ENCODE measurements at regions not wholly inside any gene's neighbourhood (a gene's known extent, or its start where the extent isn't known, plus 50 kb on each side); places are given as distances from the start of the nearest gene placed in this dataset.

DNA sequence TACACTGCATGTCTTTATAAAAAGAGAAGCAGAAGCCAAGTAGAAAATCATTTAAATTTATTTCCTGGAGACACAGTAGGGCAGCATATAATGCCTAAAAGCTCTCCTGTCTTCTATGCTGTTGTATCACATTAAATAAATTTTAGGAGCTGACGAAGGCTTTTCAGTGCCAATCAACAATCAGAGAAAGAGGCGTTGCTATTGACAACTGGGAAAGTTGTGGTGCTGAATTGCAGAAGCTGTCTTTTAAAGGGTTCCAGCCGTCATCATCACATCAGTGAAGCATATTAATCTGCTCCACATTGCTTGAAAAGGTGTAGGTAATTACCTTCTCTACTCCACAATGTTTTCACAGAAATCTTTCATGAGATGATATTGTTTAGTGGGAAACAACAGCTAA lies 103.9 kb downstream of the FSCB start:
- Mint-ChIP-seq H3K36me3 (ENCODE audit: low read depth) (no peaks in the 10 kb centered on the region), H3K4me3 (no peak overlapping the region), H3K9me3 (peaks cover 4% of the 10 kb centered on the region; the same call in 1 of the 3 replicates), H3K4me1 (no peaks in the 10 kb centered on the region), H3K27ac (no peak overlapping the region), H3K27me3 (ENCODE audit: insufficient read depth, low read depth, poor library complexity) (peaks cover 2% of the 10 kb centered on the region)
- H3K27me3 ChIP-seq (ENCODE audit: insufficient read depth) = no peaks in the 10 kb centered on the region
- no peaks in the 10 kb centered on the region for H3K4me1 ChIP-seq (ENCODE audit: insufficient read depth)
- ATAC-seq (no peak), DNase-seq (ENCODE audit: low spot score) (no peak)
- no peaks in the 10 kb centered on the region for H3F3A ChIP-seq (replicated peaks; ENCODE audit: low read depth)
- no peaks in the 10 kb centered on the region for H4K20me1 ChIP-seq (replicated peaks; ENCODE audit: insufficient read depth)
- H3K4me3 ChIP-seq = no peak overlapping the region
- H3K79me2 ChIP-seq (replicated peaks; ENCODE audit: insufficient read depth) = no peaks in the 10 kb centered on the region
- H3K27ac ChIP-seq (ENCODE audit: low read depth) = no peak overlapping the region
- H3K9me2 ChIP-seq (ENCODE audit: insufficient read depth) = no peaks in the 10 kb centered on the region
- TF ChIP-seq ZNF331 (CRISPR knock-in tag; IDR thresholded peaks at IDR 0.05; ENCODE audit: low read depth) (no peak), EZH2phosphoT487 (IDR thresholded peaks at IDR 0.05; ENCODE audit: unreplicated experiment) (no peak), CREB1 (CRISPR knock-in tag; IDR thresholded peaks at IDR 0.05; ENCODE audit: low read depth) (no peak), POLR2AphosphoS5 (IDR thresholded peaks at IDR 0.05; ENCODE audit: low read depth) (no peak), ZNF462 (CRISPR knock-in tag; IDR thresholded peaks at IDR 0.05) (no peak), NANOG (IDR thresholded peaks at IDR 0.05; ENCODE audit: borderline replicate concordance) (no peak), EZH2 (IDR thresholded peaks at IDR 0.05; ENCODE audit: low read depth, unreplicated experiment) (no peak), STAT1 (IDR thresholded peaks at IDR 0.05; ENCODE audit: unreplicated experiment) (no peak)
- TF ChIP-seq, protein P1, sequence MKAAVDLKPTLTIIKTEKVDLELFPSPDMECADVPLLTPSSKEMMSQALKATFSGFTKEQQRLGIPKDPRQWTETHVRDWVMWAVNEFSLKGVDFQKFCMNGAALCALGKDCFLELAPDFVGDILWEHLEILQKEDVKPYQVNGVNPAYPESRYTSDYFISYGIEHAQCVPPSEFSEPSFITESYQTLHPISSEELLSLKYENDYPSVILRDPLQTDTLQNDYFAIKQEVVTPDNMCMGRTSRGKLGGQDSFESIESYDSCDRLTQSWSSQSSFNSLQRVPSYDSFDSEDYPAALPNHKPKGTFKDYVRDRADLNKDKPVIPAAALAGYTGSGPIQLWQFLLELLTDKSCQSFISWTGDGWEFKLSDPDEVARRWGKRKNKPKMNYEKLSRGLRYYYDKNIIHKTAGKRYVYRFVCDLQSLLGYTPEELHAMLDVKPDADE (IDR thresholded peaks at IDR 0.05) = no peak
- peak overlapping the region; percentile 6; the same call in 1 of the 2 replicates for H2AFZ ChIP-seq
- H3K36me3 ChIP-seq (ENCODE audit: insufficient read depth) = no peaks in the 10 kb centered on the region
- no peak overlapping the region for H3K4me2 ChIP-seq

All from GM23338 (cell line).